T-helper 2 cell (primary cell): ENCODE measurements at regions not wholly inside any gene's neighbourhood (a gene's known extent, or its start where the extent isn't known, plus 50 kb on each side); places are given as distances from the start of the nearest gene placed in this dataset.

ENCODE experiments used
- DNase-seq, 5 experiments: peaks; one replicate each; pipeline versions ENCODE4 v3.0.0 to v3.0.0-alpha.2; 2012 to 2022

DNA sequence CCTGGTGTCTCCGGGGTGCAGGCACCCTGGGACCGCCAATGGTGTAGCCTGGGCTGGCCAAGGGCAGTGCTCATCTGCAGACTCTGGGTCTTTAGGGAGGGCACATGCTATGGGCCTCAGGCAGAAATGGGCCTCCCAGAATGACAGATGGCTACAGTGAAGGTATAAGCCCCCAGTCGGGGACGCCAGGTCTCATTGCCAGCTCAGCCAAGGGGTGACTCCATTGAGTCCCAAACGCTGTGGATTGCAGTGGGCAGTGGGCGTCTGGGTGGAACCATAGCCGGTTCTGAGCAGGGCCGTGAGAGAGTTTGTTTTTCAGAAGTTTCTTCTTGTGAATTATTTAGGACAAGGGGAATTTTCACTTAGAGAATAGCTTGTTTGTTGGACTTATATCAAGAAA, 516.9 kb downstream of the TBC1D22A start:
- no peak for DNase-seq

DNA sequence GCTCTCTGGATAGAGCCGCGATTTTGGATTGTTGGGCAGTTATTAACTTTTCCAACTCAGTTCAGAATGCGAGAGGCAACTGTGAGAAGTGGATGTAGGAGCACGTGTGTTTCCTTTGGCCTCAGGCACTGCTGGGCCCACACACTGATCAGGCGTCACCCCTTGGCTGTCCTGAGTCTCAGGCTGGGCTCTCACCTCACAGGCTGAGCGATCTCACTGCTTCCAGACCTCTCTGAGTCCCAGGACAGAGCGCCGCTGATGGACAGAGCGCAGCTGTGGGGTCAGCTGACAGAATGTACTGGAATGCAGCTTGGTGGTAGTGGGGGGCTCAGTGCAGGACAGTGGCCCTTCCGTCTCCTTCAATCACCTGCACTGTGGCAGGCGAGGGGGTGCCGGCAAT, 516.2 kb downstream of the TBC1D22A start:
- no peak for DNase-seq

DNA sequence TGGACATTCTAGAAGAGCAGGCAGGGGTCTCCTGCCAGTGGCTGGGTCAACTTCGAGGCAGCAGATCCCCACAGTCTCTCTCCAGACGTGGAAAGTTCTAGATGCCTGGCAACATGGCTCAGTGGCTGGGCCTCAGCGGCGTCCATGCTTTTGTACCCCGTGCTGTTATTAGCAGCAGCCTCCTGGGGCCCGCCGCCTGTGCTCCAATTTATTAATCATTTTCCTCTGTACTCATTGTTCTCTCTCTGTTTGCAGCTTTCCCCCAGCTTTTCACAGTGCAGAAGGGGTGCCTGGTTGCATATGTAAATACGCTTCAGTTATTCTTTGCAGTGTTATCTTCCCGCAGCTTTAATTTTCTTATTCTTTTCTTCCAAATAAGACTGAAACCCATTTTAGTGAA, 515.1 kb downstream of the TBC1D22A start:
- DNase-seq = no peak

DNA sequence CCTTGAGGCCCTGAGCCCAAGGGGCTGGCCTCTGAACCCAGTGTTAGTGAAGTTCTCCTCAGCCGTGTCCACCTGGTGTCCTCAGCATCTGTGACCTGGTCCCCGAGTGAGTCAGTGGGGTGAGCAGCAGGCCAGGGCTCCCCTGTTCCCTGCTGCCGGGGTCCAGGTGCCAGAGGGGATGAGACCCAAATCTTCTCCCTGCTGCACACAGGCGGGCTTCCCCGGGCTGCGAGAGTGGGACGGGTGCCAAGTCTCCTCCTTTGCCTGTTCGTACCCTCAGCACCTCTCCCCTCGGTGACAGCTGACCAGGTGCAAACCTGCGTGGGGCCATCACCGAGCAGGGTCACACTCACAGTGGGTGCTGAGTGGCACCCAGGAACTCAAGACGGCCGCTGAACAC, 514.5 kb downstream of the TBC1D22A start:
- no peak for DNase-seq

DNA sequence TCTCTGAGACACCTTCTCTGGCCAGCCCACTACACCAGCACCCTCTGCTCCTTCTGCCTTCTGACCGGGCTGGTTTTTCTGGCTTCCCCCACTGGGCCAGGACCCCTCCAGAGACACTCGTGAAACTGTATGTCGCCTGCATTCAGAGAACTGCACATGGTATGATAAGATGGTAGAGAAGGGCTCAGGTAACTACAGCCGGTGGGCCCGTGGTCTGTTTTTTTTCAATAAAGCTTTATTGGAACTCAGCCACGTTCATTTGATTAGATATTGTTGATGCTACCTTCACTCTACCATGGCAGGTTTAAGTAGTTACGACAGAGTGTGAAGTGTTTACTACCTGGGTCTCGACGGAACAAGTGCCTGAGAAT, 514.0 kb downstream of the TBC1D22A start:
- DNase-seq = no peak

DNA sequence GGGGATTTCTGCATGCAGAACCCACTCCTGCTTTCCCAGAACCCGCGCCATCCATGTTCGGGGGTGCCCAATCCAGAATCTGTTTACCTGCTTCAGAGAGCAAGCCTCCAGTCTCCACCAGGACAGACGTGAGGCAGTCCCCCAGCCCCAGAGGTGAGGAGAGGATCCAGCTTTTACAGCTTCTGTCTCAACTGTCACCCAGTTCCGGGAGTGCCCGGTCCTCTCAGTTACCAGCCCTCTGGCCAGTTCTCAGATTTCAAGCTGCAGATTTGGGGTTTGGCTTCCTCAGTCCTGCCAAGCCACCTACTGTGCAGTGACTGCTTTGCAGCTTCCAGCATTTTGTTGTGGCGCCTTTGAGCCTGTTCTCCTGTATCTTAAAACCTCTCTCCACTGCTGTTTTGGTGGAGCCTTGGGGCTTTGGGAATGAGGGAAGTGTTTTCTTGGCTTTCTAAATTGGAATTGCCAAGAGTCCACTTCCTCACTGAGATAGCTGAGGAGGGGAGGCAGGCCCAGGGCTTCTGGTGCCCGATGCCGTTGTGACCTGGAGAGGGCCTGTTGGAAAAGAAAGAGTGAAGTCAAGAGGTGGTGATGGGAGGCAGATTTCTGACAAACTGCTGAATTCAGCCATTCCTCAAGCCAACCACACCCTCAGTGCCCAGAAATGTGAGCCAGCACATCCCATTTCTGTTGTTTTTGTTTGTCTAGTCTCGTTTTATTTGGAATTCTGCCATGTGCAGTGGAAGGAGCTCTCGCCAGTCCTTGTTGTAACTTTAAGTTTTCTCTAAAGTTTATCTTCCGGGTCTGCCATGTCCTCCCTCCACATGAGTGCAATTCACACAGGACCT, 513.4 kb downstream of the TBC1D22A start:
- DNase-seq = no peak

DNA sequence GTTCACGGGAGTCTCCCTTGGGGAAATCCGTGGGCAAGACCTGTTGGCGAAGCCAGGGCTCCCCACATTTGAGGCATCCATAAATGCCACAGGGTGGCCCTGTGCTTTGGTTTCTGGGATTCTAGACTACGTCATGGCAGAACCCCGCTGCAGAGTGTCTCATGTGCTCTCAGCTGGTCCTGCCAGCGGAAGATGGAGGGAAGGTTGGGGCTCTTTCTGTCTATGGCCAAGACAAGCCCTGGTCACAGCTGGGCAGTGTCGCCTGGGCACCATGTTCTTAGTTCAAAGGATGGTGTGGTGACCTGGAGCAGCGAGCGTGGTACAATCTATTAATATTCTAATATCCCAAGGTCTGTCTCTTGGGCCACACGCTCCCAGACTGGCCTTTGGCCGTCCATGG, 511.7 kb downstream of the TBC1D22A start:
- DNase-seq = no peak

DNA sequence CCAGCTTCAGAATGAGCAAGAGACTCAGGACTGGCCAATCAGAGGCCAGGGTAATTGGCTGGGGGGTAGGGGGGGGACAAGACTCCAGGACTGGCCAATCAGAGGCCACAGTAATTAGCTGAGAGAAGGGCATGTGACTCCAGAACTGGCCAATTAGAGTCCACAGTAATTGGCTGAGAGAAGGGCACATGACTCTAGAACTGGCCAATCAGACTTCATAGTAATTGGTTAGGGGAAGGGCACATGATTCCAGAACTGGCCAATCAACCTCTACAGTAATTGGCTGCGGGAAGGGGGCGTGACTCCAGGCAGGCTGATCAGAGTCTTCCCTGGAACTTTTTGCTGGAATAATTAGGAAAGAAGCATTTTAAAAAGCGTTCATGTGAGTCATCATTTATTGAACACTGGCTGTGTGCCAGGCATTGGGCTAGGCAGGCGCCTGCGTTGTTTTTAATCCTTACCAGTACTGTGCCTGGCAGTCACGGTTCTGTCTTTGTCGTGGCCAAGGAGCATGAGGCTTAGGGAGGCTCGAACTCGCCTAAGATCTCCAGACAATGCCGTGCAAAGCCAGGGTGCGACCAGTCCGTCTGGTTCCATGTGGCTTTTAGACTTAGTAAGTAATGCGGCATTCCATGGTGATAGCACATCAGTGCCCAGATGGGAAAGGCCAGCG, 508.1 kb downstream of the TBC1D22A start:
- no peak for DNase-seq

DNA sequence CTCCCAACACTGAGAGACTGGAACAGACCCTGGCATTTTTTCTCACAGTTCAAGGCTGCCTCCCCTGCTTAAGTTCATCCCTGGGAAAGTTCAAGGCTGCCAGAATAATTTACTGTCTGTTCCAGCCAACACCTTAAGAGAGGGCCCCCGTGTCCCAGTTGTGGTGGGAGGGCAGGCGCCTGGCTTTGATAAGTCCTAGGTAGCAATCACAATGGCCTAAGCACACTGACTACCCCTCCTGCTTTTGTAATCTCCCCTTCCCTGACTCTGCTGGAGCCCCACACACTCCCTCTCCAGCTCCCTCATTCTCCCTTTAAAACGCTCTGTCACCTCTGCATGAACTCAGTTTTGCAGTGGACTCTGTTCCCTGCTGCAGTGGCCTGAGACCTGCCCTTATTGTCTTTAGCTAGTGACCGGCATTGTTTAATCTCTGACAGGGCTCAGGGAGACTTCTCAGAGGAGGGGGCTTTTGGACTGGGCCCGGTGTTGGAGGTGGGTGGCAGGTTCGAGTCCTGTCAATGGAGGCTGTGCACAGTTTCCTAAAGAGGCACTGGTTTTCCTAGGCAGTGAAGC, 507.2 kb downstream of the TBC1D22A start:
- no peak for DNase-seq

DNA sequence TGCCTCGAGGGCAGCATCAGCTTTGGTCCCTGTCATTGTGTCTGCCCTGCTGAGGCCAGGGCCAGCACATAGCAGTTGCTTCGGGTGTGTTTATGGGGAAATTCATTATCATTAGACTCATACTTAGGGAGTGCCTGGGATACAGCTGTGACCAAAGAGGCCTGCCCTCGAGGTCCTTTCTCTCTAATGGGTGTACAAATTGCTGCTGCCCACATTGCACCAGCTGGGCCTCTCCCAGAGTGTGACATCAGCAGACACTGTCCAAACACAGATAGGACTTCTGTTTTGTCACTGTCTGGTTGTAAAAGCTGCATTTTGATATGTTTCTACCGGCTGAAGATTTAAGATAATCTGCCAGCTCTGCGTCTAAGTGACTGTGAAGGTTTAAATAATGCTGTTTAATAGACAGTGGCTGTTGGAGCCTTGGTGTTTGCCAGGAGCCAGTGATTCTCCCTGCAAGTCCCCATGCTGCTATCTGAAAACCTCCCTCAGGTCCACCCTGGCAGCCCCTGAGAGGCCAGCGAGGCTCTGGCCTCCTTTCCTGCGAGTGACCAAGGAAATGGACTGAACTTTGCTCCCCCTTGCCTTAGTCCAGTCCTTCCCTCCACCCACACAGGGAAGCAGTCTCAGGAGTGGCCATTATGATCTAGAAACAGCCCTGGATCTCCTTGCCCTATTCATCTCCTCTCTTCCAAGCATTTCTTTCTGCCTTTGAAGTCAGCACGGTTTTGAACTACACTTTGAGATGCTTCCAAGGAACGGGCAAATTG, 505.2 kb downstream of the TBC1D22A start:
- DNase-seq = no peak

DNA sequence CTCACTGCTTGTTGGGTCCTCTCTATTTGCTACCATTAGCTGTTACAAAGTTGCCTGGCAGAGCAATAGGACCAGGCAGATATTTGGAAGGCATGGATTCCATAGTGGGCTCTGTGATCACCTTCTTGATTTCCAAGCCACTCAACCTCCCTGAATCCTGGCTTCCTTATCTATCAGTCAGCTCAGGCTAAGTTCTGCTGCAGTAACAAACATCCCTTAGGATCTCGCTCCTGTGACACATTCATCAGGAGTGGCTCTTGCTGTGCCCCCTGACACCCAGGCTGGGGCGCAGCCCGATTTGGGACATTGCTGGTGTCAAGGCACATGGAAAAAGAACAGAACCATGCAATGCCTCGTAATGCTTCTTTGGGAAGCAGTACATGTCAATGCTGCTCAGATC, 503.9 kb downstream of the TBC1D22A start:
- DNase-seq = no peak

DNA sequence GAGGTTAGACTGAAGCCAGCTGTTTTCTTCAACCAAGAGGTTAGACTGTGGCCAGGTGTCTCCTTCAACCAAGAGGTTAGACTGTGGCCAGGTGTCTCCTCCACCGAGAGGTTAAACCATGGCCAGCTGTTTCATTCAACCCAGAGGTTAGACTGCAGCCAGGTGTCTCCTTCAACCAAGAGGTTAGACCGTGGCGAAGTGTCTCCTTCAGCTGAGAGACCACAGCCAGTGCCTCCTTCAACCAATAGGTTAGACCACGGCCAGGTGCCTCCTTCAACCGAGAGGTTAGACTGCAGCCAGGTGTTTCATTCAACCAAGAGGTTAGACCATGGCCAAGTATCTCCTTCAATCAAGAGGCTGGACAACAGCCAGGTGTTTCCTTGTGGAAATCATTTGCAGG, 498.1 kb downstream of the TBC1D22A start:
- DNase-seq = no peak

DNA sequence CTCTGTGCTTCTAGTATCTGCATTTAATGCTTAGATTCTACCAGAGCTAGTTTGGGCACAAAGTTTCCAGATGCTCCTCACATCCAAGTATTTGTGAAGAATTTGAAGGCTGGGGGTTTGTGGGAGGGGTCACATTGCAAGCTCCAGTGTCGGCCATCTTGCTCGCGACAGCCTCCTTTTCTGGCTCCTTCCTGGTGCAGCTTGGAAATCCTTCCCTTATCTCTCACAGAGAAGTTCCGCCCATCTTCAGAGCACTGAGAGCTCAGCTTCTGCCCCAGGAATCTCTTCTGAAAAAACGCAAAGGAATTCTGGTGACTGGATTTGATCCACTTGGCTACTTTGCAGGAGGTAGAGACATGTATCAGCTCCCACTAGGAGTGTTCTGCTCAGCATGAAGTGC, 497.5 kb downstream of the TBC1D22A start:
- DNase-seq = no peak

DNA sequence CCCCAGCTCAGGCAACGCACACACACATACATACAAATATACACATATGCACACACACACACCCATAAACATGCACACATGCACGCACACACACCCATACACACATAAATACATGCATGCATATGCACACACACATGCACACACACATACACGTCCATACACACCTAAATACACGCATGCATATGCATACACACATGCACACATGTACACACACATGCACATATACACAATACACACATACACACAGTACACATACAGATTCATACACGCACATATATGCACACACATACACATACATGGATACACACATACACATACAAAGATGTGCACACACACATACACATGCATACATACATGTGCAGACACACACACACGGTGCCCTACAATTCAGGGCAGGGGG, 496.6 kb downstream of the TBC1D22A start:
- DNase-seq = no peak

DNA sequence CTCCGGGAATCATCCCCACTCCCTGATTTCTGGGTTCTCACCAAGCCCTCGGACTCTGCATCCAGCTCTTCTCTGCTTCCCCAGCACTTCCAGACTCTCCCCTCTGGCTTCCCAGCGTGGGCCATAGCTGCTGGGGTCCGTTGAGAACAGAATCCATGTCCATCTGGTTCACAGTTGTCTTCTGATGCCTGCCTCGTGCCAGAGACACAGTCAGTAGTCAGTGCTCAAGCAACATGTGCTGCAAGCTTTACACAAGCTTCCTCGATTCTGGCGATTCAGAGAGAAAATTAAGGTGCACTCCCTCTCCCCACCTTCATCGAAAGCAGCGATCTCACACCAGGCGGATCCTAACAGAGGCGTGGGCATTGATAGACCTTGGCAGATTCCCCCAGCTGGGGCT, 495.5 kb downstream of the TBC1D22A start:
- no peak for DNase-seq

DNA sequence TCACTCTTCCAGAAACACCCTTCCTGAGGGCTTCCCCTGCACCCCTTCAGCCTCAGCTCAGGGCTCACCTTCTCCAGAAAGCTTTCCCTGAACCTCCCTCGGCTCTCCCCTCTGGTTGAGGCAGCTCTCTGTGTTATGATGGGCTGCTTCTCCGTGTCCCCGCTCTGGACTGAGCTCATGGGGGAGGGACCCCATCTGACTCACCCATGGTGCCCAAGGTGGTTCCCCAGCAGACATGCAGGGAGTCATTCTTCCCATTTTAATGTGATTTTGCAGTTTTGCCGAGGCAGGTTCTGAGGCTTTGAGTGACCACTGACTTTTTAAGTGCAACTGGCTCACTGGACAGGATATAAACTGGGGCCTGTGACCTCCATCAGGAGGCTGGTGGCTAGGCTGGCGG, 495.1 kb downstream of the TBC1D22A start:
- DNase-seq = no peak

DNA sequence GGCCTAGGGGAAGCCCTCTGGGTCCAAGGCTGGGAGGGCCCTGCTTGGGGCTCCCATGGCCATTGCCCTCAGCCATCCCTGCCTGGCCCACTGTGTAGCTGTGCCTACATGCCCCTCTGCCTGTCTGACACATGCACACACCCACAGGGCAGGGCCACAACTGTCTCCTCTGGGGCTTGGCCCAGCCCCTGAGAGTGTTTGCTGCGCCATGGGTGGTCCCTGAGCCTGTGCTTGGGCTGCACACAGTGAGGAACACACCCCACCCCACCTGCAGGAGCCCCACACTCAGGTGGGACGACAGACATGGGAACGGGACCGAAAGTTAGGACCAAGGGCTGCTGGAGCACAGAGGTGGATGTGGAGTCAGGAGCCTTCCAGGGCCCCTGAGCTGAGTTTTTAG, 489.5 kb downstream of the TBC1D22A start:
- no peak for DNase-seq

DNA sequence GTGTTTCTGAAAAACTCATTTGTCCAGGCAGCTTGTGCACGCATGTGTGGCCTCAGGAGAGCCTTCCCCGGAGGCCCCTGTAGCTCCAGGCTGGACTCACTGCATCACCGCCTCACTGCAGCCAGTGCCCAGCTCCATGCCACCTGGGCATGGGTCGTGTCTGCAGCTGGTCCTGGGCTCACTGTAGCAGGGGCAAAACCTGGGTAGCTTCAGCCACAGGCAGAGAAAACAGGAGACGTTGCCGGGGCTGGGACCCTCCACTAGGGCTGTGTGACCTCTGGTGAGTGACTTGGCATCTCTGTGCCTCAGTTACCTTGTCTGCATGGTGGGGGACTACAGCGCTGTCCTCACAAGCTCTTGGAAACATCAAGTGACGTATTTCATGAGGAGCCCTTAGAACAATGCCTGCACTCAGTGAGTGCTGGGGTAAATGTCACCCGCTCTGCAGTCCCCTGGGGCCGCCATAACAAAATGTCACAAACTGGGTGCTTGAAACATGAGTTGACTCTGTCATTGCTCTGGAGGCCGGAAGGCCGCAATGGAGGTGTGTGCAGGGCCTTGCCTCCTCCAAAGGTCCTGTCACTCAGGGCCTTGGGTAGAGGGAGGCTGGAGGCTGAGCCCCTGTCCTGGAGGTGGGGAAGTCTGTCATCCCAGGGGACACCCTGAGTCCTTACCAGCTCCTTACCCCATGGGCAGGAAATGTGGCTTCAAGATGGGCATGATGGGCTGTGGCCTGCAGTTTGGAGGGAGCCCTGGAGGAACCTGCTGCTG, 488.7 kb downstream of the TBC1D22A start:
- no peak for DNase-seq

DNA sequence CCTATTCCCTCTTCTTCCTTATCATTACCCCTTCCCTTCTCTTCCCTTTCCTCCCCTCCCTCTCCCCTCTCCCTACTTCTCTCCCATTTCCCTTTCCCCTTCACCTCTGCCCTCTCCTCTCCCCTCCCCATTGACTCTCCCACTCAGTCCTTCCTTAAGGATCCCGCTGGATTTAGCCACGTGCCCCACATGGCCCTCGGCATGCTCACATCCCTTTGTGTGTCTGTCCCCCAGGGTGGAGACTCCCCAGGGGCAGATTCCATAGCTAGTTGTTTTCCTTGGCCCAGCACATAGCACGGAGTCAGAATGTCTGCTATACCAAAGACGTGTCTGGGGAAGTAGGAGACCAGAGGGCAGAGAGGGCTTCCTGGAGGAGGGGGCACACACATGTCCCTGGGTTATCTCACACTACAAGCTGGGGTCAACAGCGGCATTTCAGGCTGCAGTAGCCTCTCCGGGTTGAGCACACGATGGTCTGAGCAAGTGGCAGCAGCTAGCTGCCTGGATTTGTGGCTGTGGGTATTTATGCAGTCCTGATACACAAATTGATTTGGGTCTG, 487.0 kb downstream of the TBC1D22A start:
- no peak for DNase-seq

DNA sequence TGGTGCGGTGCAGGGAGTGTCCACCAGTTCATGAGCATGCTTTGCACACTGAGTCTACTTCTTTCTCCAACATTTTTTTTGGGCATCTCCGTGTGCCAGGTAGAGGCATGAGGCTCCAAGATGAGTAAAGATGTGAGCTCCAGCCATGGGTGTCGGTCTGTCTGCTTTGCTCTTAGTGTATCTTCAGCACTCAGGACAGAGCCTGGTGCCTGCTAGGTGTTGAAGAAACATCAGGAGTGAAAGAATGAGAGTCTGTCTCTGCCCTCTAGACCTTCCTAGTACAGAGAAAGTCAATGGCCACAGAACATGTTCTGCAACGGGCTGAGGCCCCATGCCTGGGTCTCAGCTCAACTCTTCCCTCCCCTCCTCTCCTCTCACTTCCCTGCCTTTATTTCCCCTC, 486.5 kb downstream of the TBC1D22A start:
- no peak for DNase-seq

DNA sequence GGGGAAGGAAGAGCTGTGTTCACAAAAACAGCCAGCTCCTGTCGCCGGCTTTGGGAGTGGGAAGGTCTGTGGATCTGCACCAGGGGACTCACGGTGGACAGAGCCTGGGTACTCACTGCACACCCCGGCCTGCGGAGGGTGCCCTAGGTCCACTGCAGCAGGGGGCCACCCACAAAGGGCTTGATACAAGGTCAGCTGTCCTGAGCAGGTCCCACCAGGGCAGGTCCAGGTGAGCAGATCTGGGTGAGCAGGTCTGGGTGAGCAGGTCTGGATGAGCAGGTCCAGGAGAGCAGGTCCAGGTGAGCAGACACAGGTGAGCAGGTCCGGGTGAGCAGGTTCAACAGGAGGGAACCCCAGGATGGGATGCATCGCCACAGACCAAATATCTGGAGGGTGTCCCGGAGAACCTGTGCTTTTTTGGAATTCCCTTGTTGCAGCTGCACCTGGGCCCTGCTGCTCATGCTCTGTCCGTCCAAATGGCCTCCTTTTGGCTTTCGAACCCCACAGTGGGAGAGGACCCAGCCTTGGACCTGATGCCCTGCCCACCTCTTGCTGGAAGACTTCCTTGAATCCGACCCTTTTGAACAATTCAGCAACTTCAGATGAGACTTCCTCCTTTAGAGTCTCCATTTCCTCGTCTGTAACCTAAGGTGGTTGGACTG, 485.3 kb downstream of the TBC1D22A start:
- no peak for DNase-seq

DNA sequence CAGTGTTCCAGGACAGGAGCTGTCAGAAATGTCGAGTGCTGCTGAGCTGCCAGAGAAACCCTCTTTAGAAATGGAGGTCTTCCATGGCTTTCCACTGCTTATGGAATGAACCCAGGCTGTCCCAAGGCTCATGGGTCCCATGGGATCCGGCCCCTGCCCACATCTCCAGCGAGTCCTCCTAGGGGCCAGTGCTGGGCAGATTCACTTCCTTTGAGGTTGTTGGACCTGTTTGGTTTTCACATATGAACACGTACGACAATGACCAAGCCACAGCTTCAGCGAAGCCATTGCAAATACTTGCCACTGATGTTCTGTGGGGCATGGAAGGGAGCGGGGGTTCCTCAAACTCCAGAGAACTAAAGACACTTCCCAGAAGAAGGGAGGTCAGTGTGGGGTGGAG, 483.3 kb downstream of the TBC1D22A start:
- DNase-seq = no peak
